ENCODE measurements at regions not wholly inside any gene's neighbourhood (a gene's known extent, or its start where the extent isn't known, plus 50 kb on each side); places are given as distances from the start of the nearest gene placed in this dataset.
"Not testable (repeated sequence)": the region's sequence is repeated elsewhere in the genome, so short reads cannot be mapped to it uniquely, and the experiment has no call there.

- intact Hi-C loops (cut with micrococcal nuclease; ENCODE audit: unreplicated experiment), result no loop called here
- Histone ChIP-seq H4K20me1 (ENCODE audit: insufficient read depth, low read length) (no peaks in the 10 kb centered on the region), H3K79me2 (ENCODE audit: insufficient read depth, low read depth, low read length) (no peaks in the 10 kb centered on the region), H2AFZ (ENCODE audit: low read length) (no peak overlapping the region), H3K36me3 (ENCODE audit: insufficient read depth, low read length) (no peaks in the 10 kb centered on the region), H3K4me1 (ENCODE audit: insufficient read depth, low read length, poor library complexity, severe bottlenecking) (no peaks in the 10 kb centered on the region), H3K9me2 (ENCODE audit: insufficient read depth, low read length) (no peaks in the 10 kb centered on the region), H3K4me3 (ENCODE audit: low read depth, low read length, poor library complexity, severe bottlenecking) (no peak overlapping the region), H3K4me2 (ENCODE audit: low read length) (no peak overlapping the region), H3K9me3 (ENCODE audit: low read length) (no peaks in the 10 kb centered on the region), H3K27ac (ENCODE audit: low read depth, low read length, poor library complexity, severe bottlenecking) (no peak overlapping the region)
- ChIA-PET CTCF (ENCODE audit: unreplicated experiment) (no interaction called here), POLR2A (no interaction called here)
- TF ChIP-seq EZH2phosphoT487 (IDR thresholded peaks at IDR 0.05; ENCODE audit: borderline replicate concordance, low read depth, low read length) (no peak), CTCF (conservative IDR thresholded peaks at IDR 0.05; ENCODE audit: low read length) (no peak)
- no peak for DNase-seq (ENCODE audit: low spot score)
- BruUV-seq (replicated peaks), result no TSS peak
These were observed 113.6 kb downstream of the AHSP start for GRCh38 chr16:31641279-31641678.

DNA sequence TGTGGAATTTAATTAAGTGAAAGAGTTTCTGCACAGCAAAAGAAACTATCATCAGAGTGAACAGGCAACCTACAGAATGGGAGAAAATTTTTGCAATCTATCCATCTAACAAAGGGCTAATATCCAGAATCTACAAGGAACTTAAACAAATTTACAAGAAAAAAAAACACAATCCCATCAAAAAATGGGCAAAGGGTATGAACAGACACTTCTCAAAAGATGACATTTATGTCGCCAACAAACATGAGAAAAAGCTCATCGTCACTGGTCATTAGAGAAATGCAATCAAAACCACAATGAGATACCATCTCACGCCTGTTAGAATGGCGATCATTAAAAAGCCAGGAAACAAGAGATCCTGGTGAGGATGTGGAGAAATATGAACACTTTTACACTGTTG lies 128.0 kb downstream of the AHSP start:
- H3K36me3 ChIP-seq (ENCODE audit: insufficient read depth, low read length); H4K20me1 ChIP-seq (ENCODE audit: insufficient read depth, low read length); H2AFZ ChIP-seq (ENCODE audit: low read length); DNase-seq (ENCODE audit: low spot score); CTCF ChIA-PET (ENCODE audit: unreplicated experiment); H3K4me2 ChIP-seq (ENCODE audit: low read length); H3K4me3 ChIP-seq (ENCODE audit: low read depth, low read length, poor library complexity, severe bottlenecking); intact Hi-C loops (cut with micrococcal nuclease; ENCODE audit: unreplicated experiment); POLR2A ChIA-PET; H3K27ac ChIP-seq (ENCODE audit: low read depth, low read length, poor library complexity, severe bottlenecking); H3K9me3 ChIP-seq (ENCODE audit: low read length); H3K9me2 ChIP-seq (ENCODE audit: insufficient read depth, low read length); BruUV-seq (replicated peaks); H3K4me1 ChIP-seq (ENCODE audit: insufficient read depth, low read length, poor library complexity, severe bottlenecking); H3K79me2 ChIP-seq (ENCODE audit: insufficient read depth, low read depth, low read length): not testable (repeated sequence)

DNA sequence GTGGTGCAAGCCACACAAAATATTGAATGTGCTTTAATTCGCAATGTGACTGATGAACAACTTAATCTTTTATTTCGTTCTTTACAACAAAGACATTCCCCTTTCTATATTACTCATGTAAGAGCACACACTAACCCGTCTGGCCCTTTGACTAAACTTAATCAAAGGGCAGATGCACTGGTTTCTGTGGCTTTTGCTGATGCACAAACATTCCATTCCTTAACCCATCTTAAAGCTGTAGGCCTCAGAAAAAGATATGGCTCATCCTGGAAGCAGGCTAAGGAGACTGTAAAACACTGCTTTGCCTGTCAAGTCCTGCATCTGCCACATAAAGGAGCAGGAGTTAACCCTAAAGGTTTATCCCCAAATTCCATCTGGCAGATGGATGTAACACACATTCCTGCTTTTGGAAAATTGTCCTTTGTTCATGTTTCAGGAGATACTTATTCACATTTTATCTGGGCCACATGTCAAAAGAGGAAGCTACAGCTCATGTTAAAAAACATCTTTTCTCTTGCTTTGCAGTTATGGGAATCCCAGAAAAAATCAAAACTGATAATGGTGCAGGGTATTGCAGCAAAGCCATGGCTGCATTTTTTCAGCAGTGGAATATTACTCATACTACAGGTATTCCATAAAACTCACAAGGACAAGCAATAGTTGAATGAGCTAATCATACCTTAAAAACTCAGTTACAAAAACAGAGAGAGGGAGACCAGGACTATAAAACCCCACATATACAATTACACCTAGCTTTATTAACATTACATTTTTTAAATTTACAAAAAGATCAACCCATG lies 137.2 kb downstream of the AHSP start:
- Histone ChIP-seq H3K4me2 (ENCODE audit: low read length) (no peak overlapping the region), H3K27ac (ENCODE audit: low read depth, low read length, poor library complexity, severe bottlenecking) (no peak overlapping the region), H3K9me2 (ENCODE audit: insufficient read depth, low read length) (no peaks in the 10 kb centered on the region), H2AFZ (ENCODE audit: low read length) (no peak overlapping the region), H3K4me1 (ENCODE audit: insufficient read depth, low read length, poor library complexity, severe bottlenecking) (no peaks in the 10 kb centered on the region), H3K4me3 (ENCODE audit: low read depth, low read length, poor library complexity, severe bottlenecking) (no peak overlapping the region), H4K20me1 (ENCODE audit: insufficient read depth, low read length) (no peaks in the 10 kb centered on the region), H3K79me2 (ENCODE audit: insufficient read depth, low read depth, low read length) (no peaks in the 10 kb centered on the region), H3K36me3 (ENCODE audit: insufficient read depth, low read length) (no peaks in the 10 kb centered on the region), H3K9me3 (ENCODE audit: low read length) (no peaks in the 10 kb centered on the region)
- CTCF ChIA-PET (ENCODE audit: unreplicated experiment), result no interaction called here
- POLR2A ChIA-PET, result no interaction called here
- no TSS peak for BruUV-seq (replicated peaks)
- DNase-seq (ENCODE audit: low spot score), result no peak
- intact Hi-C loops (cut with micrococcal nuclease; ENCODE audit: unreplicated experiment), result no loop called here
- TF ChIP-seq EZH2phosphoT487 (IDR thresholded peaks at IDR 0.05; ENCODE audit: borderline replicate concordance, low read depth, low read length), result no peak
- TF ChIP-seq CTCF (conservative IDR thresholded peaks at IDR 0.05; ENCODE audit: low read length), result no peak
